ENCODE measurements at regions not wholly inside any gene's neighbourhood (a gene's known extent, or its start where the extent isn't known, plus 50 kb on each side); places are given as distances from the start of the nearest gene placed in this dataset.

- H3K4me2 ChIP-seq (ENCODE audit: control insufficient read depth, extremely low read depth, insufficient read depth, low read depth, low read length): no peak overlapping the region
- no peaks in the 10 kb centered on the region for H3K9me1 ChIP-seq (ENCODE audit: control insufficient read depth, extremely low read depth, insufficient read depth, low read length)
- H3K4me1 ChIP-seq (ENCODE audit: control insufficient read depth, extremely low read depth, insufficient read depth, low read length): no peaks in the 10 kb centered on the region
- H3K36me3 ChIP-seq (ENCODE audit: control insufficient read depth in 2 of 2, extremely low read depth in 1 of 2, insufficient read depth in 2 of 2, low read length in 2 of 2): no peaks in the 10 kb centered on the region
- no peak overlapping the region for H3K9ac ChIP-seq (ENCODE audit: control insufficient read depth, extremely low read depth, insufficient read depth, low read length)
- H4K20me1 ChIP-seq (ENCODE audit: control insufficient read depth, extremely low read depth, insufficient read depth, low read length): no peaks in the 10 kb centered on the region
- H3K27ac ChIP-seq (ENCODE audit: control insufficient read depth, insufficient read depth, low read length): no peak overlapping the region
- DNase-seq (ENCODE audit: low read depth, low spot score) (no peak), FAIRE-seq (no peak)
- H3K79me2 ChIP-seq (ENCODE audit: control insufficient read depth, insufficient read depth, low read length): no peaks in the 10 kb centered on the region
- TF ChIP-seq CTCF (optimal IDR thresholded peaks at IDR 0.05 in 1 of 3, IDR thresholded peaks at IDR 0.05 in 1 of 3, conservative IDR thresholded peaks at IDR 0.05 in 1 of 3; ENCODE audit: extremely low read depth in 1 of 3, insufficient read depth in 2 of 3, low read length in 3 of 3) (no peak), EZH2 (IDR thresholded peaks at IDR 0.05; ENCODE audit: low read length) (no peak)
- no peak overlapping the region for H2AFZ ChIP-seq (ENCODE audit: control insufficient read depth, low read length)
- no peaks in the 10 kb centered on the region for H3K9me3 ChIP-seq (ENCODE audit: control insufficient read depth, low read depth, low read length)
- no peaks in the 10 kb centered on the region for H3K27me3 ChIP-seq (ENCODE audit: control insufficient read depth, extremely low read depth, insufficient read depth, low read length)
- no peak overlapping the region for H3K4me3 ChIP-seq (ENCODE audit: control insufficient read depth in 2 of 3, extremely low read depth in 1 of 3, insufficient read depth in 2 of 3, low read depth in 1 of 3, low read length in 3 of 3)
- dilution Hi-C loops (cut with MboI; ENCODE audit: extremely low pct_ligation_motif_present, low sequenced_read_pairs): no loop called here
These were observed 168.0 kb upstream of the CHD6 start for GRCh38 chr20:41786158-41786557.

- no peaks in the 10 kb centered on the region for H3K9me1 ChIP-seq (ENCODE audit: control insufficient read depth, extremely low read depth, insufficient read depth, low read length)
- H4K20me1 ChIP-seq (ENCODE audit: control insufficient read depth, extremely low read depth, insufficient read depth, low read length): no peaks in the 10 kb centered on the region
- no peak overlapping the region for H2AFZ ChIP-seq (ENCODE audit: control insufficient read depth, low read length)
- H3K27me3 ChIP-seq (ENCODE audit: control insufficient read depth, extremely low read depth, insufficient read depth, low read length): no peaks in the 10 kb centered on the region
- dilution Hi-C loops (cut with MboI; ENCODE audit: extremely low pct_ligation_motif_present, low sequenced_read_pairs): no loop called here
- H3K36me3 ChIP-seq (ENCODE audit: control insufficient read depth in 2 of 2, extremely low read depth in 1 of 2, insufficient read depth in 2 of 2, low read length in 2 of 2): no peaks in the 10 kb centered on the region
- H3K4me1 ChIP-seq (ENCODE audit: control insufficient read depth, extremely low read depth, insufficient read depth, low read length): no peaks in the 10 kb centered on the region
- H3K4me2 ChIP-seq (ENCODE audit: control insufficient read depth, extremely low read depth, insufficient read depth, low read depth, low read length): no peak overlapping the region
- no peaks in the 10 kb centered on the region for H3K9me3 ChIP-seq (ENCODE audit: control insufficient read depth, low read depth, low read length)
- DNase-seq (ENCODE audit: low read depth, low spot score) (no peak), FAIRE-seq (no peak)
- no peak overlapping the region for H3K9ac ChIP-seq (ENCODE audit: control insufficient read depth, extremely low read depth, insufficient read depth, low read length)
- H3K27ac ChIP-seq (ENCODE audit: control insufficient read depth, insufficient read depth, low read length): no peak overlapping the region
- H3K4me3 ChIP-seq (ENCODE audit: control insufficient read depth in 2 of 3, extremely low read depth in 1 of 3, insufficient read depth in 2 of 3, low read depth in 1 of 3, low read length in 3 of 3): no peak overlapping the region
- no peaks in the 10 kb centered on the region for H3K79me2 ChIP-seq (ENCODE audit: control insufficient read depth, insufficient read depth, low read length)
- no peak for TF ChIP-seq EZH2 (IDR thresholded peaks at IDR 0.05; ENCODE audit: low read length)
- no peak for TF ChIP-seq CTCF (optimal IDR thresholded peaks at IDR 0.05 in 1 of 3, IDR thresholded peaks at IDR 0.05 in 1 of 3, conservative IDR thresholded peaks at IDR 0.05 in 1 of 3; ENCODE audit: extremely low read depth in 1 of 3, insufficient read depth in 2 of 3, low read length in 3 of 3)
These were observed 166.2 kb upstream of the CHD6 start for GRCh38 chr20:41784209-41784958.
